ENCODE measurements at regions not wholly inside any gene's neighbourhood (a gene's known extent, or its start where the extent isn't known, plus 50 kb on each side); places are given as distances from the start of the nearest gene placed in this dataset.

- no peak for TF ChIP-seq CTCF (IDR thresholded peaks at IDR 0.05; ENCODE audit: low read depth, low read length)
- in situ Hi-C loops (cut with HindIII; ENCODE audit: low sequenced_read_pairs) = no loop called here
- no peak overlapping the region for H3K4me3 ChIP-seq (ENCODE audit: low read depth, low read length)
- no peak for DNase-seq (ENCODE audit: low read depth, low spot score)
These were observed 221.9 kb downstream of the ADGRG6 start for GRCh38 chr6:142523515-142524375.

- in situ Hi-C loops (cut with HindIII; ENCODE audit: low sequenced_read_pairs) = no loop called here
- DNase-seq (ENCODE audit: low read depth, low spot score) = no peak
- H3K4me3 ChIP-seq (ENCODE audit: low read depth, low read length) = no peak overlapping the region
- TF ChIP-seq CTCF (IDR thresholded peaks at IDR 0.05; ENCODE audit: low read depth, low read length) = no peak
These were observed 228.8 kb downstream of the ADGRG6 start for GRCh38 chr6:142530566-142530965.

GRCh38 chr6:142531727-142532126 is 229.9 kb downstream of the ADGRG6 start:
- no peak for TF ChIP-seq CTCF (IDR thresholded peaks at IDR 0.05; ENCODE audit: low read depth, low read length)

GRCh38 chr6:142534076-142534475 is 232.3 kb downstream of the ADGRG6 start:
- DNase-seq (ENCODE audit: low read depth, low spot score) = no peak
- no peak overlapping the region for H3K4me3 ChIP-seq (ENCODE audit: low read depth, low read length)
- in situ Hi-C loops (cut with HindIII; ENCODE audit: low sequenced_read_pairs) = no loop called here
- TF ChIP-seq CTCF (IDR thresholded peaks at IDR 0.05; ENCODE audit: low read depth, low read length) = no peak

More at GRCh38 chr6:142531727-142532126, 229.9 kb downstream of the ADGRG6 start:
- H3K4me3 ChIP-seq (ENCODE audit: low read depth, low read length) = no peak overlapping the region
- in situ Hi-C loops (cut with HindIII; ENCODE audit: low sequenced_read_pairs) = no loop called here
- peak; percentile 27 for DNase-seq (ENCODE audit: low read depth, low spot score)

GRCh38 chr6:142534484-142534883 is 232.7 kb downstream of the ADGRG6 start:
- in situ Hi-C loops (cut with HindIII; ENCODE audit: low sequenced_read_pairs) = no loop called here
- no peak for DNase-seq (ENCODE audit: low read depth, low spot score)
- no peak overlapping the region for H3K4me3 ChIP-seq (ENCODE audit: low read depth, low read length)
- TF ChIP-seq CTCF (IDR thresholded peaks at IDR 0.05; ENCODE audit: low read depth, low read length) = no peak

GRCh38 chr6:142537612-142538478 is 236.0 kb downstream of the ADGRG6 start:
- peak; percentile 43 for TF ChIP-seq CTCF (IDR thresholded peaks at IDR 0.05; ENCODE audit: low read depth, low read length)
- no peak for DNase-seq (ENCODE audit: low read depth, low spot score)

More at GRCh38 chr6:142537612-142538478, 236.0 kb downstream of the ADGRG6 start:
- H3K4me3 ChIP-seq (ENCODE audit: low read depth, low read length) = no peak overlapping the region
- in situ Hi-C loops (cut with HindIII; ENCODE audit: low sequenced_read_pairs) = no loop called here
